H9 (cell line): ENCODE measurements at regions not wholly inside any gene's neighbourhood (a gene's known extent, or its start where the extent isn't known, plus 50 kb on each side); places are given as distances from the start of the nearest gene placed in this dataset.
A peak's percentile ranks its signal among the peaks of the same experiment; 100 is the strongest.

Experiments
- DNase-seq: peaks from one replicate; pipeline ENCODE4 v3.0.0-alpha.2; 2017
- H2AFZ ChIP-seq: one replicate; pipeline ENCODE4 v1.6.1; 2013; ENCODE audit warnings: mild to moderate bottlenecking, low read length, control low read depth, moderate library complexity
- H2AK5ac ChIP-seq: 2 replicates; pipeline ENCODE4 v1.6.1; 2013; ENCODE audit warnings: low read length, control low read depth, mixed read lengths; ENCODE audit not compliant: insufficient read length
- H2BK120ac ChIP-seq: one replicate; pipeline ENCODE4 v1.6.1; 2013; ENCODE audit warnings: low read depth, mild to moderate bottlenecking, low read length, control low read depth, inconsistent platforms; ENCODE audit not compliant: poor library complexity, severe bottlenecking
- H2BK12ac ChIP-seq: 2 replicates; pipeline ENCODE4 v1.6.1; 2013; ENCODE audit warnings: low read length, control low read depth, mixed read lengths, low read depth; ENCODE audit not compliant: insufficient read length
- H2BK15ac ChIP-seq: 2 replicates; pipeline ENCODE4 v1.6.1; 2013; ENCODE audit warnings: low read depth, low read length, control low read depth
- H2BK20ac ChIP-seq: one replicate; pipeline ENCODE4 v1.6.1; 2013; ENCODE audit warnings: low read depth, mild to moderate bottlenecking, low read length, control low read depth, inconsistent platforms; ENCODE audit not compliant: poor library complexity, severe bottlenecking
- H2BK5ac ChIP-seq: 2 replicates; pipeline ENCODE4 v1.6.1; 2013; ENCODE audit warnings: low read length, control low read depth, mixed read lengths; ENCODE audit not compliant: insufficient read length
- H3K14ac ChIP-seq: 2 replicates; pipeline ENCODE4 v1.6.1; 2013; ENCODE audit warnings: low read length, control low read depth; ENCODE audit not compliant: insufficient read depth
- H3K18ac ChIP-seq: 2 replicates; pipeline ENCODE4 v1.6.1; 2013; ENCODE audit warnings: low read depth, mild to moderate bottlenecking, mixed read lengths, low read length, control low read depth; ENCODE audit not compliant: insufficient read length
- H3K23ac ChIP-seq: 2 replicates; pipeline ENCODE4 v1.6.1; 2013; ENCODE audit warnings: low read length, control low read depth, mixed read lengths, low read depth; ENCODE audit not compliant: insufficient read length
- H3K23me2 ChIP-seq: 2 replicates; pipeline ENCODE4 v1.6.1; 2013; ENCODE audit warnings: low read depth, mild to moderate bottlenecking, mixed read lengths, low read length, control low read depth; ENCODE audit not compliant: insufficient read length, poor library complexity, severe bottlenecking
- H3K27ac ChIP-seq: 2 replicates; pipeline ENCODE4 v1.5.1; 2013; ENCODE audit warnings: low read length, control low read depth, mixed read lengths, low read depth; ENCODE audit not compliant: insufficient read length
- H3K27me3 ChIP-seq: 2 replicates; pipeline ENCODE4 v1.6.1; 2013; ENCODE audit warnings: low read length, control low read depth, inconsistent platforms; ENCODE audit not compliant: insufficient read depth
- H3K4ac ChIP-seq: 2 replicates; pipeline ENCODE4 v1.6.1; 2013; ENCODE audit warnings: low read depth, mild to moderate bottlenecking, control low read depth, inconsistent platforms, low read length, moderate library complexity
- H3K4me1 ChIP-seq: 2 replicates; pipeline ENCODE4 v1.6.1; 2013; ENCODE audit warnings: low read length, control low read depth, inconsistent platforms; ENCODE audit not compliant: insufficient read depth
- H3K4me2 ChIP-seq: 2 replicates; pipeline ENCODE4 v1.6.1; 2013; ENCODE audit warnings: low read length, control low read depth, mixed read lengths; ENCODE audit not compliant: insufficient read length, insufficient read depth
- H3K56ac ChIP-seq: 2 replicates; pipeline ENCODE4 v1.6.1; 2013; ENCODE audit warnings: low read depth, mild to moderate bottlenecking, mixed read lengths, low read length, control low read depth; ENCODE audit not compliant: insufficient read length
- H3K79me1 ChIP-seq: 2 replicates; pipeline ENCODE4 v1.6.1; 2013; ENCODE audit warnings: low read depth, mild to moderate bottlenecking, moderate library complexity, low read length, control low read depth, inconsistent platforms; ENCODE audit not compliant: insufficient read depth, poor library complexity, severe bottlenecking
- H3K79me2 ChIP-seq: 2 replicates; pipeline ENCODE4 v1.6.1; 2013; ENCODE audit warnings: low read length, control low read depth, inconsistent platforms; ENCODE audit not compliant: insufficient read depth
- H3K9ac ChIP-seq: 2 replicates; pipeline ENCODE4 v1.6.1; 2013; ENCODE audit warnings: low read length, control low read depth, mixed read lengths; ENCODE audit not compliant: insufficient read length; ENCODE audit errors: extremely low read depth
- H3K9me3 ChIP-seq: one replicate; pipeline ENCODE4 v1.6.1; 2013; ENCODE audit warnings: low read depth, low read length, inconsistent platforms; ENCODE audit not compliant: control insufficient read depth
- H3T11ph ChIP-seq: one replicate; pipeline ENCODE4 v1.6.1; 2013; ENCODE audit warnings: mild to moderate bottlenecking, low read length, control low read depth, inconsistent platforms
- H4K20me1 ChIP-seq: one replicate; pipeline ENCODE4 v1.6.1; 2013; ENCODE audit not compliant: control insufficient read depth, insufficient read length, insufficient read depth
- H4K5ac ChIP-seq: 2 replicates; pipeline ENCODE4 v1.6.1; 2013; ENCODE audit warnings: low read depth, mild to moderate bottlenecking, mixed read lengths, low read length, control low read depth; ENCODE audit not compliant: insufficient read length
- H4K8ac ChIP-seq: replicated peaks from 2 replicates; pipeline ENCODE4 v1.6.1; 2013; ENCODE audit warnings: low read length, control low read depth, mixed read lengths, low read depth; ENCODE audit not compliant: insufficient read length
- H4K91ac ChIP-seq: 2 replicates; pipeline ENCODE4 v1.6.1; 2013; ENCODE audit warnings: low read depth, mild to moderate bottlenecking, moderate library complexity, mixed read lengths, low read length, control low read depth; ENCODE audit not compliant: insufficient read length
- H3K27ac Mint-ChIP-seq, 3 experiments: 2 replicates in 2 of 3; 3 replicates in 1 of 3; pipeline ENCODE4 v1.8.0; 2020 to 2021; ENCODE audit warnings: mixed read lengths in 3 of 3, mild to moderate bottlenecking in 1 of 3, moderate library complexity in 1 of 3
- H3K27me3 Mint-ChIP-seq: 2 replicates; pipeline ENCODE4 v1.8.0; 2021; ENCODE audit warnings: low read depth, mild to moderate bottlenecking, moderate library complexity, mixed read lengths
- H3K36me3 Mint-ChIP-seq, 3 experiments: 2 replicates in 2 of 3; 3 replicates in 1 of 3; pipeline ENCODE4 v1.8.0; 2020 to 2021; ENCODE audit warnings: low read depth in 3 of 3, mixed read lengths in 3 of 3; ENCODE audit not compliant: insufficient read depth in 1 of 3
- H3K4me1 Mint-ChIP-seq, 2 experiments: 2 replicates each; pipeline ENCODE4 v1.8.0; 2020; ENCODE audit warnings: mixed read lengths in 2 of 2
- H3K4me3 Mint-ChIP-seq, 2 experiments: 2 replicates in 1 of 2; 3 replicates in 1 of 2; pipeline ENCODE4 v1.8.0; 2020 to 2021; ENCODE audit warnings: mild to moderate bottlenecking in 2 of 2, mixed read lengths in 2 of 2, moderate library complexity in 1 of 2
- H3K9me3 Mint-ChIP-seq, 2 experiments: 2 replicates in 1 of 2; 3 replicates in 1 of 2; pipeline ENCODE4 v1.8.0; 2020; ENCODE audit warnings: mild to moderate bottlenecking in 2 of 2, mixed read lengths in 2 of 2, moderate library complexity in 1 of 2
- CTCF ChIP-seq: fragments of 200-600 bp; sonication (generic); conservative IDR thresholded peaks from 3 replicates; pipeline ENCODE4 v1.8.0; 2021; ENCODE audit warnings: antibody characterized with exemption, mild to moderate bottlenecking
- WGBS: extraction: QIAGEN DNeasy Blood & Tissue Kit; methylation state at CpG from one replicate; pipeline ENCODE4 v1.1.7; 2013; ENCODE audit warnings: missing lambda C conversion rate, low lambda C conversion rate, mixed read lengths; ENCODE audit not compliant: insufficient read length; ENCODE audit errors: extremely low coverage; 5-methylcytosine and 5-hydroxymethylcytosine counted together

- no peak overlapping the region for H3K14ac ChIP-seq
- peaks cover 4 to 16% (median 7%) of the 10 kb centered on the region in 3 experiments; a peak in 6 of 7 replicates for H3K36me3 Mint-ChIP-seq
- WGBS = no CpG with 5 or more reads among the region's 2 CpGs
- H3K9ac ChIP-seq = no peak overlapping the region
- peaks cover 28 to 29% of the 10 kb centered on the region in 2 experiments for H3K4me1 Mint-ChIP-seq
- no peaks in the 10 kb centered on the region for H3K79me1 ChIP-seq
- H3K27ac Mint-ChIP-seq = 0 out of 7 replicates have a peak overlapping the region, but pooled peaks of 1 of the 3 experiments have one; percentile 61
- no peak overlapping the region for H3K4ac ChIP-seq
- no peak overlapping the region for H3K4me2 ChIP-seq
- H3K9me3 ChIP-seq = peaks cover 8% of the 10 kb centered on the region
- H3K79me2 ChIP-seq = no peaks in the 10 kb centered on the region
- H3K18ac ChIP-seq = no peak overlapping the region
- H3K23ac ChIP-seq = no peak overlapping the region
- H2AFZ ChIP-seq = no peak overlapping the region
- H2BK5ac ChIP-seq = no peak overlapping the region
- no peak overlapping the region for H3K56ac ChIP-seq
- peaks cover 2% of the 10 kb centered on the region; the same call in 1 of the 2 replicates for H3K4me1 ChIP-seq
- no peak overlapping the region for H3K4me3 Mint-ChIP-seq
- H4K5ac ChIP-seq = no peak overlapping the region
- DNase-seq = no peak
- H2BK15ac ChIP-seq = no peak overlapping the region
- no peak for TF ChIP-seq CTCF
- H4K8ac ChIP-seq = no peak overlapping the region
- no peaks in the 10 kb centered on the region for H3K23me2 ChIP-seq
- no peak overlapping the region for H4K91ac ChIP-seq
- no peak overlapping the region for H3K27ac ChIP-seq
- H4K20me1 ChIP-seq = no peaks in the 10 kb centered on the region
- peaks cover 17 to 21% of the 10 kb centered on the region in 2 experiments for H3K9me3 Mint-ChIP-seq
- no peak overlapping the region for H2BK12ac ChIP-seq
- no peak overlapping the region for H3T11ph ChIP-seq
- H2BK20ac ChIP-seq = no peak overlapping the region
- H2BK120ac ChIP-seq = no peak overlapping the region
- no peaks in the 10 kb centered on the region; the same call in none of the 2 replicates for H3K27me3 Mint-ChIP-seq
- no peaks in the 10 kb centered on the region for H3K27me3 ChIP-seq
- no peak overlapping the region for H2AK5ac ChIP-seq
Observed at GRCh38 chr11:13119361-13119760, 110.2 kb downstream of the RASSF10 start.
